HG03095 (cell line): ENCODE measurements at regions not wholly inside any gene's neighbourhood (a gene's known extent, or its start where the extent isn't known, plus 50 kb on each side); places are given as distances from the start of the nearest gene placed in this dataset.
"Not testable (repeated sequence)": the region's sequence is repeated elsewhere in the genome, so short reads cannot be mapped to it uniquely, and the experiment has no call there.

ENCODE experiments used
- ATAC-seq: cut with Tn5 transposase; IDR thresholded peaks from one replicate; pipeline ENCODE4 v1.9.1; 2021; ENCODE audit warnings: moderate library complexity; ENCODE audit not compliant: unreplicated experiment

- no peak for ATAC-seq
Observed at GRCh38 chr14:61171727-61172126, 109.4 kb downstream of the TMEM30B start.

GRCh38 chr14:61168141-61168540 is 113.0 kb downstream of the TMEM30B start:
- no peak for ATAC-seq

- no peak for ATAC-seq
Observed at GRCh38 chr14:61167642-61168041, 113.5 kb downstream of the TMEM30B start.

- no peak for ATAC-seq
Observed at GRCh38 chr14:61160798-61161197, 120.3 kb downstream of the TMEM30B start.

GRCh38 chr14:61154641-61155040 is 126.5 kb downstream of the TMEM30B start:
- ATAC-seq: no peak

GRCh38 chr14:61153914-61154545 is 127.1 kb downstream of the TMEM30B start:
- ATAC-seq: no peak

GRCh38 chr14:61153431-61153830 is 127.7 kb downstream of the TMEM30B start:
- no peak for ATAC-seq

GRCh38 chr14:61152851-61153364 is 128.2 kb downstream of the TMEM30B start:
- no peak for ATAC-seq

- ATAC-seq: no peak
Observed at GRCh38 chr14:61151251-61151650, 129.9 kb downstream of the TMEM30B start.

GRCh38 chr14:61150851-61151250 is 130.3 kb downstream of the TMEM30B start:
- no peak for ATAC-seq

- ATAC-seq: no peak
Observed at GRCh38 chr14:61149896-61150295, 131.2 kb downstream of the TMEM30B start.

GRCh38 chr14:61148742-61149350 is 132.3 kb downstream of the TMEM30B start:
- no peak for ATAC-seq

- ATAC-seq: no peak
Observed at GRCh38 chr14:61147831-61148549, 133.1 kb downstream of the TMEM30B start.

GRCh38 chr14:61147381-61147821 is 133.7 kb downstream of the TMEM30B start:
- no peak for ATAC-seq

GRCh38 chr14:61146899-61147298 is 134.2 kb downstream of the TMEM30B start:
- ATAC-seq: no peak

- ATAC-seq: no peak
Observed at GRCh38 chr14:61145903-61146481, 135.1 kb downstream of the TMEM30B start.

- ATAC-seq: no peak
Observed at GRCh38 chr14:61145034-61145902, 135.9 kb downstream of the TMEM30B start.

- not testable (repeated sequence) for ATAC-seq
Observed at GRCh38 chr14:61144117-61145033, 136.8 kb downstream of the TMEM30B start.

GRCh38 chr14:61140872-61141271 is 140.3 kb downstream of the TMEM30B start:
- ATAC-seq: no peak

GRCh38 chr14:61140271-61140670 is 140.9 kb downstream of the TMEM30B start:
- no peak for ATAC-seq
